ENCODE measurements at regions not wholly inside any gene's neighbourhood (a gene's known extent, or its start where the extent isn't known, plus 50 kb on each side); places are given as distances from the start of the nearest gene placed in this dataset.
A peak's percentile ranks its signal among the peaks of the same experiment; 100 is the strongest.

DNA sequence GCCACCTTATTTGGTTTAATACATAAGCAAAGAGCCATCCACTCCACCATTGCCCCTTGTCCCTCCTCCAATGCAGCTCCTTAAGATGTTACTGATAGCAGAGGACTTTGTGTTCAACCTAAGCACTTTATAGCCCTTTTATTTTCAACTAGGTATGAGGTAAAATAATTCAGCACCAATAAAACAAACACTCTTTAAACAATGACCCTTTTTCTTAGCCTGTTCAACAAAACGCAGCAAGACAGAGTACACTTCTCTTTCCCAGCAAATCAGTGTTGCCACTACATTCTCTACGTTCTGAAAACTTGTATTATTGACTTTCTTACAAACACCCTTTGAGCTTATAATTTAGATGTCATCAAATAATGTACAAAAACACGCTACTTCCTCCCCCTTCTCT is 104.0 kb upstream of the IGLL5 start:
- Histone ChIP-seq H3K4me3 (no peak overlapping the region), H3K9me3 (no peaks in the 10 kb centered on the region), H3K4me1 (no peaks in the 10 kb centered on the region), H3K27ac (no peak overlapping the region), H3K36me3 (no peaks in the 10 kb centered on the region), H3K27me3 (no peaks in the 10 kb centered on the region)
- WGBS, 2 donors: 35 to 43% methylated on average over 3 of the region's 3 CpGs
- TF ChIP-seq, protein P1, sequence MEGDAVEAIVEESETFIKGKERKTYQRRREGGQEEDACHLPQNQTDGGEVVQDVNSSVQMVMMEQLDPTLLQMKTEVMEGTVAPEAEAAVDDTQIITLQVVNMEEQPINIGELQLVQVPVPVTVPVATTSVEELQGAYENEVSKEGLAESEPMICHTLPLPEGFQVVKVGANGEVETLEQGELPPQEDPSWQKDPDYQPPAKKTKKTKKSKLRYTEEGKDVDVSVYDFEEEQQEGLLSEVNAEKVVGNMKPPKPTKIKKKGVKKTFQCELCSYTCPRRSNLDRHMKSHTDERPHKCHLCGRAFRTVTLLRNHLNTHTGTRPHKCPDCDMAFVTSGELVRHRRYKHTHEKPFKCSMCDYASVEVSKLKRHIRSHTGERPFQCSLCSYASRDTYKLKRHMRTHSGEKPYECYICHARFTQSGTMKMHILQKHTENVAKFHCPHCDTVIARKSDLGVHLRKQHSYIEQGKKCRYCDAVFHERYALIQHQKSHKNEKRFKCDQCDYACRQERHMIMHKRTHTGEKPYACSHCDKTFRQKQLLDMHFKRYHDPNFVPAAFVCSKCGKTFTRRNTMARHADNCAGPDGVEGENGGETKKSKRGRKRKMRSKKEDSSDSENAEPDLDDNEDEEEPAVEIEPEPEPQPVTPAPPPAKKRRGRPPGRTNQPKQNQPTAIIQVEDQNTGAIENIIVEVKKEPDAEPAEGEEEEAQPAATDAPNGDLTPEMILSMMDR (IDR thresholded peaks at IDR 0.05): no peak
- ATAC-seq (no peak), FAIRE-seq (no peak), DNase-seq (no peak)
- intact Hi-C loops (cut with DNase I): no loop called here

DNA sequence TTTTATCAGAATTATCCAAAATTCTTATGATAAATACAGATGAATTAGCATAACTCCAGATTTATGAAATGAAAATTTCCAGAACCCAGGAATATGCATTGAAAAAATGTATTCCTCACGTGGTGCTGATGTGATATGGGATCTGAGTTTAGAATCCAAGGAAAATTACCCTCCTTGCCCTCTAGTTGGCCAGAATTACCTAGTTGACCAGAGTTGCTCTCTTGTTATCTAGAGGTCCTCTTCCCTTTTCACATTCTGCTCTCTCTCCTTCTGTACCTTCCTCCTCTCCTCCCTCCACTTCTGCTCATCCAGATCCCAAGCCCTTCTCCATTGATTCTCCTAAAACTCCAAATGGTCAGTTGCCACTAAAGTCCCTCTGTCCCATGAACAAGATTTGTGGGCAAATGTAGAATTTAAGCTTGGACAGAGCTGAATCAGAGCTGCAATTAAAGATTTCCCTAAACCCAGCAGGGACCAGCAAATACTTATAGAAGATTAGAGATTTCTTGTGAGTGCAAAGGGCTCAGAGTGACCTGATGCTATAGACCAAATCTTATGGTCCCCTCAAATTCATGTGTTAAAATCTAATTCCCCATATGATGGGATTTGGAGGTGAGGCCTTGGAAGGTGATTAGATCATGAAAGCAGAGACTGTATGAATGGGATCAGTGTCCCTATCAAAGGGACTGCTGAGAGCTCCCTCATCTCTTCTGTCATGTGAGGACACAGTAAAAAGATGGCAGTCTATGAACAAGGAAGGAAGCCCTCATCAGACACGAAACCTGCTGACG is 103.2 kb upstream of the IGLL5 start:
- DNase-seq (no peak), ATAC-seq (no peak), FAIRE-seq (no peak)
- Histone ChIP-seq H3K27me3 (no peaks in the 10 kb centered on the region), H3K36me3 (no peaks in the 10 kb centered on the region), H3K27ac (no peak overlapping the region), H3K4me3 (no peak overlapping the region), H3K9me3 (no peaks in the 10 kb centered on the region), H3K4me1 (no peaks in the 10 kb centered on the region)
- WGBS, 2 donors: 35 to 40% methylated on average over 3 of the region's 3 CpGs
- intact Hi-C loops (cut with DNase I): no loop called here
- TF ChIP-seq, protein P1 (IDR thresholded peaks at IDR 0.05): no peak

DNA sequence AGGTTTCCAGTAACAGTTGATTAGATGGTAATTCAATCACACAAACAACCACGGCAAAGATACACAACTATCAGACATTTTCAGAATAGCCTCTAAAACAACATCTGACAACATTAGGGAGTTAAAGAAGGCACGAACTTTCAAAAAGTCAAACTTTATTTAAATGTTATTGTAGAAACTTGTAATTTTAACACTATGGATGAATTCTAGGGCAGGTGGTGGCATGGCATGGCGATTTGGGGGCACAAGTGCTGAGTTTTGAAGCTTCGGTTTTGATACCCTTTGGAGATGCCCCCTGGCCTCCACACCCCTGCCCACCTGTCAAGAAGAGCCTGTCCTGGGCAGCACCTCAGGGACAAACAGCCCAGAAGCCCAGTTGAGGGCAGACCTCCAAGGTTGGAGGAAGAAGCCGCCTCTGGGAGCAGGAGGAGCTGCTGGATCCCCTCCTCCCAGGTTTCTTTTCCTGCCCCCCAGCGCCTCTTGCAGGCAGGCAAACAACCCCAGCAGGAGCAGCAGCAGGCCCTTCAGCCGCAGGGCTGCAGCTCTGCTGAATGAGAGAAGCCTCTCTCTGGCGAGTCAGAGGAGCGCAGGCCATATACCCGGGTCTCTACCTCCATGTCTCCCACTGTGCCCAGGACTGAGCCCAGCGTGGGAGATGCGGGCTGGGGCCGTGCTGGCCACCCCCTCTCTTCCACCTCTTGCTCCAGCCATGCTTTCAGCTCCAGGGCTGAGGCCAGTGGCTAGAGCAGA is 102.1 kb upstream of the IGLL5 start:
- intact Hi-C loops (cut with DNase I): no loop called here
- no peak for ATAC-seq
- DNase-seq: peak in 1 of 6 donors; percentile 47
- 61 to 76% methylated on average over 13 of the region's 13 CpGs for WGBS, 2 donors
- no peaks in the 10 kb centered on the region for H3K36me3 ChIP-seq
- FAIRE-seq: no peak
- H3K27ac ChIP-seq: no peak overlapping the region
- no peak overlapping the region for H3K4me3 ChIP-seq
- TF ChIP-seq, protein P1 (IDR thresholded peaks at IDR 0.05): no peak
- H3K27me3 ChIP-seq: no peaks in the 10 kb centered on the region
- H3K4me1 ChIP-seq: no peaks in the 10 kb centered on the region
- no peaks in the 10 kb centered on the region for H3K9me3 ChIP-seq

DNA sequence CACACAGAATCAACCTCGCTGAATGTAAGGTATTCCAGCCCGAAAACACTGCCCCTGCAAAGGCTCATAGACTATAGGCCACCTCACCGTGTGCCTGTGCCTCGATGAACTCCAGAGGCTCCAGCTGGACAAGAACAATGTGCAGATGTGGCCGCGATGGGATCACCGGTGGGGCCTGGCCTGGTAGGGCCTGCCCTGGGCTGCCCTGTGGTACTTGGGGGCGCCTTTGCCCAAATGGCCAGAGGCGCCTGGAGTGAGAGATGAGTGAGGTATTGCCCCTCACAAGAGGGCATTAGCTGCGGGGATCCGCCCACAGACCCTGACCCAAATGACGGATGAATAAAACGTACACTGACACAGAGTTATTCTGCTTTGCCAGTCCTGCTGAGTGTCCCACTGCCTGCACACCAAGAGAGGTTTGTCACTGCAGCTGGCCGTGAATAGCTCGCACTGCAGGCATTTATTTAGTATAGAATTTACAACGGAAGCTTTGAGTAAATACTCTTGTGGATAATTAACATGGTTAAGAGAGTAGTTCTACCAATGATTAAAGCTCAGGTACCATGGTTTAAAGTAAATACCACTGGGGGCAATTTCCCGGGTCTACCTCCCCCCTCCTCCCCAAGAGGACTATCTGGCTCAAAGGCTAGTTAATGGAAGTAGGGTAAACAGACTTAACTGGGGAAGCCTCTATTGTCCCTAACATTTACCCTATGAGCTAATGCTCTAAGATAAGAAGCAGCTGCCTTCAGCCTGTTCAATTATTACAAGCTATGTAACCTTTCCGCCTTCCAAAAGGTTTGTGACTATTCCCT is 101.1 kb upstream of the IGLL5 start:
- no peaks in the 10 kb centered on the region for H3K27me3 ChIP-seq
- peak in 2 of 4 donors; percentile 29 to 52 for ATAC-seq
- no peak for FAIRE-seq
- H3K9me3 ChIP-seq: no peaks in the 10 kb centered on the region
- no peak for DNase-seq
- no peaks in the 10 kb centered on the region for H3K4me1 ChIP-seq
- 71 to 73% methylated on average over 18 of the region's 18 CpGs for WGBS, 2 donors
- H3K27ac ChIP-seq: no peak overlapping the region
- TF ChIP-seq, protein P1 (IDR thresholded peaks at IDR 0.05): no peak
- H3K4me3 ChIP-seq: no peak overlapping the region
- intact Hi-C loops (cut with DNase I): no loop called here
- H3K36me3 ChIP-seq: no peaks in the 10 kb centered on the region
